HCT116 (cell line): ENCODE measurements at regions not wholly inside any gene's neighbourhood (a gene's known extent, or its start where the extent isn't known, plus 50 kb on each side); places are given as distances from the start of the nearest gene placed in this dataset.

Experiments
- SP1 ChIP-seq: IDR thresholded peaks from 2 replicates; pipeline ENCODE4 v1.6.1; 2012; ENCODE audit warnings: low read depth
- TF ChIP-seq, protein P1 (sequence below), 3 experiments: fragments of 200-600 bp in 1 of 3; sonication (generic) in 1 of 3; IDR thresholded peaks in 2 of 3; conservative IDR thresholded peaks in 1 of 3; 2 replicates each; pipeline ENCODE4 v1.5.1; 2012 to 2017; ENCODE audit warnings: low read depth in 2 of 3, low read length in 2 of 3, antibody characterized with exemption in 1 of 3, borderline replicate concordance in 1 of 3, control low read depth in 1 of 3, mild to moderate bottlenecking in 1 of 3, mixed read lengths in 1 of 3, mixed run types in 1 of 3, moderate library complexity in 1 of 3; ENCODE audit not compliant: insufficient read depth in 1 of 3

- TF ChIP-seq, protein P1, sequence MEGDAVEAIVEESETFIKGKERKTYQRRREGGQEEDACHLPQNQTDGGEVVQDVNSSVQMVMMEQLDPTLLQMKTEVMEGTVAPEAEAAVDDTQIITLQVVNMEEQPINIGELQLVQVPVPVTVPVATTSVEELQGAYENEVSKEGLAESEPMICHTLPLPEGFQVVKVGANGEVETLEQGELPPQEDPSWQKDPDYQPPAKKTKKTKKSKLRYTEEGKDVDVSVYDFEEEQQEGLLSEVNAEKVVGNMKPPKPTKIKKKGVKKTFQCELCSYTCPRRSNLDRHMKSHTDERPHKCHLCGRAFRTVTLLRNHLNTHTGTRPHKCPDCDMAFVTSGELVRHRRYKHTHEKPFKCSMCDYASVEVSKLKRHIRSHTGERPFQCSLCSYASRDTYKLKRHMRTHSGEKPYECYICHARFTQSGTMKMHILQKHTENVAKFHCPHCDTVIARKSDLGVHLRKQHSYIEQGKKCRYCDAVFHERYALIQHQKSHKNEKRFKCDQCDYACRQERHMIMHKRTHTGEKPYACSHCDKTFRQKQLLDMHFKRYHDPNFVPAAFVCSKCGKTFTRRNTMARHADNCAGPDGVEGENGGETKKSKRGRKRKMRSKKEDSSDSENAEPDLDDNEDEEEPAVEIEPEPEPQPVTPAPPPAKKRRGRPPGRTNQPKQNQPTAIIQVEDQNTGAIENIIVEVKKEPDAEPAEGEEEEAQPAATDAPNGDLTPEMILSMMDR (IDR thresholded peaks at IDR 0.05 in 2 of 3, conservative IDR thresholded peaks at IDR 0.05 in 1 of 3; ENCODE audit: borderline replicate concordance in 1 of 3, insufficient read depth in 1 of 3, low read depth in 2 of 3, low read length in 2 of 3), result no peak
- TF ChIP-seq SP1, result no peak
These were observed 224.3 kb downstream of the NDUFA10 start for GRCh38 chr2:239800785-239801386.
